HAP-1 (cell line): ENCODE measurements at regions not wholly inside any gene's neighbourhood (a gene's known extent, or its start where the extent isn't known, plus 50 kb on each side); places are given as distances from the start of the nearest gene placed in this dataset.

ENCODE experiments used
- DNase-seq, 2 experiments: peaks; one replicate each; pipeline ENCODE4 v3.0.0-alpha.2; 2016 to 2020; ENCODE audit warnings: low spot score in 2 of 2
- H3K27me3 ChIP-seq: fragments of 250-450 bp; sonication (Bioruptor Pico); 2 replicates; pipeline ENCODE4 v1.5.1; 2020; ENCODE audit warnings: low read depth, mild to moderate bottlenecking, moderate library complexity
- H3K36me3 ChIP-seq: fragments of 250-450 bp; sonication (Bioruptor Pico); replicated peaks from 2 replicates; pipeline ENCODE4 v1.5.1; 2020; ENCODE audit warnings: mild to moderate bottlenecking
- H3K4me1 ChIP-seq: fragments of 250-450 bp; sonication (Bioruptor Pico); 2 replicates; pipeline ENCODE4 v1.5.1; 2020; ENCODE audit warnings: mild to moderate bottlenecking
- H3K4me3 ChIP-seq: fragments of 250-450 bp; sonication (Bioruptor Pico); 2 replicates; pipeline ENCODE4 v1.5.1; 2020; ENCODE audit warnings: mild to moderate bottlenecking, moderate library complexity
- H3K9me3 ChIP-seq: fragments of 250-450 bp; sonication (Bioruptor Pico); 2 replicates; pipeline ENCODE4 v1.5.1; 2020; ENCODE audit warnings: mild to moderate bottlenecking, moderate library complexity
- in situ Hi-C: fragments of 300-500 bp; cut with MboI; formaldehyde crosslinking; loops from 3 replicates; pipeline ENCODE4 v1.14.3; 2020; ENCODE audit warnings: low sequenced_read_pairs, inconsistent platforms, mixed read lengths

GRCh38 chr17:72479113-72479512, 358.3 kb downstream of the SOX9 start:
- DNase-seq = no peak
- Histone ChIP-seq H3K36me3 (no peaks in the 10 kb centered on the region), H3K4me3 (no peak overlapping the region), H3K4me1 (no peaks in the 10 kb centered on the region), H3K27me3 (no peaks in the 10 kb centered on the region), H3K9me3 (no peaks in the 10 kb centered on the region)
- in situ Hi-C loops = no loop called here

- Histone ChIP-seq H3K9me3 (no peaks in the 10 kb centered on the region), H3K4me3 (no peak overlapping the region), H3K36me3 (no peaks in the 10 kb centered on the region), H3K27me3 (no peaks in the 10 kb centered on the region), H3K4me1 (no peaks in the 10 kb centered on the region)
- no peak for DNase-seq
- in situ Hi-C loops = no loop called here
These were observed 360.8 kb downstream of the SOX9 start for GRCh38 chr17:72481572-72481971.

GRCh38 chr17:72485596-72485995, 364.8 kb downstream of the SOX9 start:
- Histone ChIP-seq H3K36me3 (no peaks in the 10 kb centered on the region), H3K4me1 (no peaks in the 10 kb centered on the region), H3K4me3 (no peak overlapping the region), H3K27me3 (no peaks in the 10 kb centered on the region), H3K9me3 (no peaks in the 10 kb centered on the region)
- in situ Hi-C loops = no loop called here
- DNase-seq = no peak

- Histone ChIP-seq H3K36me3 (no peaks in the 10 kb centered on the region), H3K27me3 (no peaks in the 10 kb centered on the region), H3K9me3 (no peaks in the 10 kb centered on the region), H3K4me1 (no peaks in the 10 kb centered on the region), H3K4me3 (no peak overlapping the region)
- in situ Hi-C loops = no loop called here
- DNase-seq = no peak
These were observed 366.0 kb downstream of the SOX9 start for GRCh38 chr17:72486806-72487205.

GRCh38 chr17:72487731-72488494, 367.1 kb downstream of the SOX9 start:
- Histone ChIP-seq H3K4me1 (no peaks in the 10 kb centered on the region), H3K36me3 (no peaks in the 10 kb centered on the region), H3K9me3 (no peaks in the 10 kb centered on the region), H3K27me3 (no peaks in the 10 kb centered on the region), H3K4me3 (no peak overlapping the region)
- no peak for DNase-seq
- in situ Hi-C loops = no loop called here

GRCh38 chr17:72488555-72489271, 367.9 kb downstream of the SOX9 start:
- Histone ChIP-seq H3K27me3 (no peaks in the 10 kb centered on the region), H3K9me3 (no peaks in the 10 kb centered on the region), H3K4me1 (no peaks in the 10 kb centered on the region), H3K4me3 (no peak overlapping the region), H3K36me3 (no peaks in the 10 kb centered on the region)
- DNase-seq = no peak
- in situ Hi-C loops = no loop called here

GRCh38 chr17:72489272-72489641, 368.4 kb downstream of the SOX9 start:
- Histone ChIP-seq H3K27me3 (no peaks in the 10 kb centered on the region), H3K4me3 (no peak overlapping the region), H3K4me1 (no peaks in the 10 kb centered on the region), H3K9me3 (no peaks in the 10 kb centered on the region), H3K36me3 (no peaks in the 10 kb centered on the region)
- DNase-seq = no peak
- in situ Hi-C loops = no loop called here

GRCh38 chr17:72491102-72491501, 370.3 kb downstream of the SOX9 start:
- DNase-seq = no peak
- Histone ChIP-seq H3K36me3 (no peaks in the 10 kb centered on the region), H3K4me3 (no peak overlapping the region), H3K9me3 (no peaks in the 10 kb centered on the region), H3K4me1 (no peaks in the 10 kb centered on the region), H3K27me3 (no peaks in the 10 kb centered on the region)
- in situ Hi-C loops = no loop called here

- Histone ChIP-seq H3K9me3 (no peaks in the 10 kb centered on the region), H3K4me3 (no peak overlapping the region), H3K27me3 (no peaks in the 10 kb centered on the region), H3K4me1 (no peaks in the 10 kb centered on the region), H3K36me3 (no peaks in the 10 kb centered on the region)
- in situ Hi-C loops = no loop called here
- DNase-seq = no peak
These were observed 371.7 kb downstream of the SOX9 start for GRCh38 chr17:72492494-72492893.

GRCh38 chr17:72492941-72493340, 372.1 kb downstream of the SOX9 start:
- in situ Hi-C loops = no loop called here
- no peak for DNase-seq

GRCh38 chr17:72494566-72494965, 373.7 kb downstream of the SOX9 start:
- Histone ChIP-seq H3K9me3 (no peaks in the 10 kb centered on the region), H3K36me3 (no peaks in the 10 kb centered on the region), H3K4me3 (no peak overlapping the region), H3K27me3 (no peaks in the 10 kb centered on the region), H3K4me1 (no peaks in the 10 kb centered on the region)
- in situ Hi-C loops = no loop called here
- no peak for DNase-seq

More at GRCh38 chr17:72492941-72493340, 372.1 kb downstream of the SOX9 start:
- H3K27me3 ChIP-seq = no peaks in the 10 kb centered on the region
- H3K36me3 ChIP-seq = no peaks in the 10 kb centered on the region
- no peaks in the 10 kb centered on the region for H3K9me3 ChIP-seq
- H3K4me3 ChIP-seq = no peak overlapping the region
- H3K4me1 ChIP-seq = no peaks in the 10 kb centered on the region

GRCh38 chr17:72496461-72496860, 375.6 kb downstream of the SOX9 start:
- Histone ChIP-seq H3K4me1 (no peaks in the 10 kb centered on the region), H3K36me3 (no peaks in the 10 kb centered on the region), H3K9me3 (no peaks in the 10 kb centered on the region), H3K27me3 (no peaks in the 10 kb centered on the region), H3K4me3 (no peak overlapping the region)
- in situ Hi-C loops = no loop called here
- no peak for DNase-seq

GRCh38 chr17:72497915-72498314, 377.1 kb downstream of the SOX9 start:
- DNase-seq = no peak
- Histone ChIP-seq H3K4me3 (no peak overlapping the region), H3K9me3 (no peaks in the 10 kb centered on the region), H3K27me3 (no peaks in the 10 kb centered on the region), H3K4me1 (no peaks in the 10 kb centered on the region), H3K36me3 (no peaks in the 10 kb centered on the region)
- in situ Hi-C loops = no loop called here

- no peaks in the 10 kb centered on the region for H3K9me3 ChIP-seq
- no peaks in the 10 kb centered on the region for H3K36me3 ChIP-seq
- no peaks in the 10 kb centered on the region for H3K4me1 ChIP-seq
- in situ Hi-C loops = no loop called here
- DNase-seq = no peak
- no peaks in the 10 kb centered on the region for H3K27me3 ChIP-seq
- no peak overlapping the region for H3K4me3 ChIP-seq
These were observed 377.8 kb downstream of the SOX9 start for GRCh38 chr17:72498364-72499210.
